PC-3 (cell line): ENCODE measurements at regions not wholly inside any gene's neighbourhood (a gene's known extent, or its start where the extent isn't known, plus 50 kb on each side); places are given as distances from the start of the nearest gene placed in this dataset.

Source experiments
- ATAC-seq: fragments of 200-7000 bp; cut with Tn5 transposase; 2 replicates; pipeline ENCODE4 v1.9.1; 2020; ENCODE audit warnings: mild to moderate bottlenecking, moderate library complexity
- BruUV-seq: library from RNA; stranded (reverse); fragments of 400-500 nt; replicated peaks from 2 replicates; lab custom pipeline; 2021; lab: Mats Ljungman, UMichigan
- CTCF ChIA-PET: fragments of 300-600 bp; sonication (Branson Sonifier 250); formaldehyde crosslinking; loops from one replicate; lab custom pipeline; 2022; ENCODE audit warnings: antibody characterized with exemption; lab: Charles Lee
- POLR2A ChIA-PET: fragments of 300-600 bp; sonication (Branson Sonifier 250); formaldehyde crosslinking; loops from one replicate; lab custom pipeline; 2022; ENCODE audit warnings: antibody characterized with exemption; ENCODE audit not compliant: unreplicated experiment; lab: Charles Lee
- DNase-seq: peaks from one replicate; pipeline ENCODE4 v3.0.0-alpha.2; 2015
- H2AFZ ChIP-seq: fragments of 300-600 bp; sonication (generic); 2 replicates; pipeline ENCODE4 v1.6.0; 2016; ENCODE audit warnings: antibody characterized with exemption, low read length
- H3F3A ChIP-seq: fragments of 300-600 bp; sonication (generic); one replicate; pipeline ENCODE4 v1.6.0; 2017; ENCODE audit warnings: antibody characterized with exemption, low read length, control low read depth, mild to moderate bottlenecking; ENCODE audit not compliant: unreplicated experiment
- H3K27ac ChIP-seq: fragments of 300-600 bp; sonication (generic); 2 replicates; pipeline ENCODE4 v1.5.1; 2016; ENCODE audit warnings: mild to moderate bottlenecking, low read length
- H3K27me3 ChIP-seq: fragments of 300-600 bp; sonication (generic); 2 replicates; pipeline ENCODE4 v1.6.1; 2016; ENCODE audit warnings: low read length, mixed read lengths
- H3K36me3 ChIP-seq: fragments of 300-600 bp; sonication (generic); 2 replicates; pipeline ENCODE4 v1.6.1; 2016; ENCODE audit warnings: low read depth, mixed run types, low read length, mixed read lengths
- H3K4me1 ChIP-seq: fragments of 300-600 bp; sonication (generic); 2 replicates; pipeline ENCODE4 v1.5.1; 2016; ENCODE audit warnings: low read length; ENCODE audit not compliant: insufficient read depth
- H3K4me2 ChIP-seq: fragments of 300-600 bp; sonication (generic); 2 replicates; pipeline ENCODE4 v1.6.0; 2016; ENCODE audit warnings: low read length
- H3K4me3 ChIP-seq: fragments of 300-600 bp; sonication (generic); 2 replicates; pipeline ENCODE4 v1.5.1; 2016; ENCODE audit warnings: mild to moderate bottlenecking, low read length, mixed read lengths
- H3K79me2 ChIP-seq: fragments of 300-600 bp; sonication (generic); 2 replicates; pipeline ENCODE4 v1.6.1; 2017; ENCODE audit warnings: low read length, mixed read lengths
- H3K9ac ChIP-seq: fragments of 300-600 bp; sonication (generic); 2 replicates; pipeline ENCODE4 v1.6.0; 2016; ENCODE audit warnings: mild to moderate bottlenecking, low read length
- H3K9me2 ChIP-seq: fragments of 300-600 bp; sonication (generic); replicated peaks from 2 replicates; pipeline ENCODE4 v1.6.1; 2016; ENCODE audit warnings: mixed run types, low read length, mixed read lengths
- H3K9me3 ChIP-seq: fragments of 300-600 bp; sonication (generic); 2 replicates; pipeline ENCODE4 v1.6.1; 2016; ENCODE audit warnings: low read length, mixed read lengths
- H4K20me1 ChIP-seq: fragments of 300-600 bp; sonication (generic); 2 replicates; pipeline ENCODE4 v1.6.1; 2016; ENCODE audit warnings: low read length, mixed read lengths
- EZH2 ChIP-seq: fragments of 300-600 bp; sonication (generic); IDR thresholded peaks from one replicate; pipeline ENCODE4 v1.6.1; 2017; ENCODE audit warnings: antibody characterized with exemption, mild to moderate bottlenecking, low read length; ENCODE audit not compliant: unreplicated experiment
- EZH2phosphoT487 ChIP-seq: fragments of 300-600 bp; sonication (generic); IDR thresholded peaks from 2 replicates; pipeline ENCODE4 v1.6.1; 2018; ENCODE audit warnings: mild to moderate bottlenecking, antibody characterized with exemption, low read length, borderline replicate concordance
- intact Hi-C: fragments of 100-400 bp; cut with micrococcal nuclease; formaldehyde crosslinking; loops from 2 replicates; pipeline ENCODE4 v1.9.0; 2023
- TF ChIP-seq, protein P1 (sequence below): fragments of 300-600 bp; sonication (generic); conservative IDR thresholded peaks from 2 replicates; pipeline ENCODE4 v1.5.1; 2017; ENCODE audit warnings: antibody characterized with exemption, low read depth, mild to moderate bottlenecking, low read length

GRCh38 chr16:87199379-87199778, 117.8 kb downstream of the C16orf95 start:
- no peaks in the 10 kb centered on the region for H3K27me3 ChIP-seq
- ATAC-seq (no peak), DNase-seq (no peak)
- no peaks in the 10 kb centered on the region for H3K79me2 ChIP-seq
- BruUV-seq, result no TSS peak
- no peaks in the 10 kb centered on the region for H3K9me2 ChIP-seq
- H2AFZ ChIP-seq, result no peak overlapping the region
- H3K27ac ChIP-seq, result 0 out of 2 replicates have a peak overlapping the region, but pooled peaks have one; percentile 16
- CTCF ChIA-PET, result no interaction called here
- no peak overlapping the region for H3K4me2 ChIP-seq
- TF ChIP-seq EZH2phosphoT487, result no peak
- TF ChIP-seq, protein P1, sequence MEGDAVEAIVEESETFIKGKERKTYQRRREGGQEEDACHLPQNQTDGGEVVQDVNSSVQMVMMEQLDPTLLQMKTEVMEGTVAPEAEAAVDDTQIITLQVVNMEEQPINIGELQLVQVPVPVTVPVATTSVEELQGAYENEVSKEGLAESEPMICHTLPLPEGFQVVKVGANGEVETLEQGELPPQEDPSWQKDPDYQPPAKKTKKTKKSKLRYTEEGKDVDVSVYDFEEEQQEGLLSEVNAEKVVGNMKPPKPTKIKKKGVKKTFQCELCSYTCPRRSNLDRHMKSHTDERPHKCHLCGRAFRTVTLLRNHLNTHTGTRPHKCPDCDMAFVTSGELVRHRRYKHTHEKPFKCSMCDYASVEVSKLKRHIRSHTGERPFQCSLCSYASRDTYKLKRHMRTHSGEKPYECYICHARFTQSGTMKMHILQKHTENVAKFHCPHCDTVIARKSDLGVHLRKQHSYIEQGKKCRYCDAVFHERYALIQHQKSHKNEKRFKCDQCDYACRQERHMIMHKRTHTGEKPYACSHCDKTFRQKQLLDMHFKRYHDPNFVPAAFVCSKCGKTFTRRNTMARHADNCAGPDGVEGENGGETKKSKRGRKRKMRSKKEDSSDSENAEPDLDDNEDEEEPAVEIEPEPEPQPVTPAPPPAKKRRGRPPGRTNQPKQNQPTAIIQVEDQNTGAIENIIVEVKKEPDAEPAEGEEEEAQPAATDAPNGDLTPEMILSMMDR, result no peak
- no peak for TF ChIP-seq EZH2
- no peaks in the 10 kb centered on the region for H3K9me3 ChIP-seq
- POLR2A ChIA-PET, result no interaction called here
- H3K36me3 ChIP-seq, result no peaks in the 10 kb centered on the region
- H4K20me1 ChIP-seq, result no peaks in the 10 kb centered on the region
- intact Hi-C loops, result no loop called here
- H3K4me1 ChIP-seq, result peaks cover 17% of the 10 kb centered on the region
- H3K9ac ChIP-seq, result no peak overlapping the region
- H3F3A ChIP-seq, result no peaks in the 10 kb centered on the region
- H3K4me3 ChIP-seq, result no peak overlapping the region

DNA sequence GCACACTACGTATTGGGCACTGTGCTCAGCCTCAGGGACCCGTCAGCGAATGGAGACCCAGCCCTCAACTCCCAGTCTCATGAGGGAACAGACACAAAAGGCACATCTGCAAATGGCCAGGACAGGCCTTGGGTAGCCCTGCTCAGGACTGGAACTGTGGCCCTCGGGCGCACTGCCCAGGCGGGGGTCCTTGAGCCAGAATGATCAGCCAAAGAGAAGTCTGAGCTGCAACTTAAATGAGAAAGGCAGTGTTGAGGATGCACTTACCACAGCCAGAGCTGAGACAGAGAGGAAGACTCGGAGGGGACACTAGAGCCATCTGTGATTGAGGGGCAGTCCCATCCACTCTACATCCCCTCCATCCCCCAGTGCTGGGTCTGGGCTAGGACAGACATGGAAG, 117.3 kb downstream of the C16orf95 start:
- Histone ChIP-seq H3K4me2 (no peak overlapping the region), H3K9me3 (no peaks in the 10 kb centered on the region), H2AFZ (no peak overlapping the region), H3K27ac (no peak overlapping the region), H3K9me2 (no peaks in the 10 kb centered on the region), H3F3A (no peaks in the 10 kb centered on the region), H3K4me1 (peaks cover 17% of the 10 kb centered on the region), H3K9ac (no peak overlapping the region), H3K79me2 (no peaks in the 10 kb centered on the region), H3K27me3 (no peaks in the 10 kb centered on the region), H3K4me3 (no peak overlapping the region), H3K36me3 (no peaks in the 10 kb centered on the region), H4K20me1 (no peaks in the 10 kb centered on the region)
- BruUV-seq, result no TSS peak
- POLR2A ChIA-PET, result no interaction called here
- CTCF ChIA-PET, result no interaction called here
- TF ChIP-seq EZH2 (no peak), EZH2phosphoT487 (no peak)
- TF ChIP-seq, protein P1, result no peak
- DNase-seq (no peak), ATAC-seq (no peak)
- intact Hi-C loops, result loop anchor here (5.0 kb wide), 1 partner anchor 42 kb away; no protein-coding TSS in a partner anchor

- ChIA-PET CTCF (interaction anchor here (0.7 to 0.9 kb wide), 3 partner anchors 56 to 1423 kb away, joined by 3 to 4 read pairs (median 4); no protein-coding TSS in a partner anchor), POLR2A (no interaction called here)
- Histone ChIP-seq H3K9me2 (no peaks in the 10 kb centered on the region), H3K4me3 (no peak overlapping the region), H3K27me3 (no peaks in the 10 kb centered on the region), H4K20me1 (no peaks in the 10 kb centered on the region), H3K4me2 (peak overlapping the region; percentile 42; the same call in 1 of the 2 replicates), H3K79me2 (no peaks in the 10 kb centered on the region), H2AFZ (peak overlapping the region; percentile 63), H3K9me3 (no peaks in the 10 kb centered on the region), H3K9ac (0 out of 2 replicates have a peak overlapping the region, but pooled peaks have one; percentile 15), H3K36me3 (no peaks in the 10 kb centered on the region), H3K27ac (peak overlapping the region; percentile 63), H3K4me1 (peaks cover 17% of the 10 kb centered on the region), H3F3A (no peaks in the 10 kb centered on the region)
- ATAC-seq, result no peak
- no peak for DNase-seq
- TF ChIP-seq EZH2phosphoT487, result no peak
- TF ChIP-seq, protein P1, result no peak
- no peak for TF ChIP-seq EZH2
- intact Hi-C loops, result loop anchor here (5.0 kb wide), 1 partner anchor 42 kb away; no protein-coding TSS in a partner anchor
- no TSS peak for BruUV-seq
These were observed 116.6 kb downstream of the C16orf95 start for GRCh38 chr16:87200637-87201036.
